MCF 10A (cell line): ENCODE measurements at regions not wholly inside any gene's neighbourhood (a gene's known extent, or its start where the extent isn't known, plus 50 kb on each side); places are given as distances from the start of the nearest gene placed in this dataset.
"Not testable (repeated sequence)": the region's sequence is repeated elsewhere in the genome, so short reads cannot be mapped to it uniquely, and the experiment has no call there.

Experiments
- BruUV-seq: library from RNA; stranded (reverse); fragments of 400-500 nt; replicated peaks from 2 replicates; lab custom pipeline; 2021; lab: Mats Ljungman, UMichigan
- CTCF ChIA-PET: fragments of 300-600 bp; sonication (Branson Sonifier 250); formaldehyde crosslinking; extraction: SDS; loops from one replicate; lab custom pipeline; 2021; ENCODE audit warnings: antibody characterized with exemption, inconsistent platforms; lab: Yijun Ruan, JAX
- POLR2A ChIA-PET: fragments of 300-600, 350-650 bp; sonication (Branson Sonifier 250); formaldehyde crosslinking; extraction: SDS; loops from one replicate; lab custom pipeline; 2020; ENCODE audit warnings: antibody characterized with exemption, inconsistent platforms; lab: Yijun Ruan, JAX
- DNase-seq: peaks from one replicate; pipeline ENCODE4 v3.0.0-alpha.2; 2018; ENCODE audit not compliant: unreplicated experiment
- H3K27ac Mint-ChIP-seq: one replicate; pipeline ENCODE4 v1.8.0; 2022; ENCODE audit warnings: mild to moderate bottlenecking, low read depth, mixed read lengths; ENCODE audit not compliant: unreplicated experiment
- H3K27me3 Mint-ChIP-seq: one replicate; pipeline ENCODE4 v1.8.0; 2022; ENCODE audit warnings: mixed read lengths; ENCODE audit not compliant: insufficient read depth, unreplicated experiment
- H3K36me3 Mint-ChIP-seq: one replicate; pipeline ENCODE4 v1.8.0; 2022; ENCODE audit warnings: mild to moderate bottlenecking, moderate library complexity, mixed read lengths; ENCODE audit not compliant: insufficient read depth, unreplicated experiment
- H3K4me1 Mint-ChIP-seq: one replicate; pipeline ENCODE4 v1.8.0; 2022; ENCODE audit warnings: mixed read lengths; ENCODE audit not compliant: insufficient read depth, unreplicated experiment
- H3K4me3 Mint-ChIP-seq: one replicate; pipeline ENCODE4 v1.8.0; 2022; ENCODE audit warnings: mild to moderate bottlenecking, moderate library complexity, mixed read lengths; ENCODE audit not compliant: unreplicated experiment
- H3K9me3 Mint-ChIP-seq: one replicate; pipeline ENCODE4 v1.8.0; 2022; ENCODE audit warnings: mixed read lengths; ENCODE audit not compliant: unreplicated experiment
- CTCF ChIP-seq: fragments of 200-600 bp; IDR thresholded peaks from one replicate; pipeline ENCODE4 v1.8.0; 2022; ENCODE audit warnings: antibody characterized with exemption, mild to moderate bottlenecking; ENCODE audit not compliant: unreplicated experiment
- intact Hi-C: fragments of 100-400 bp; cut with micrococcal nuclease; formaldehyde crosslinking; loops from 2 replicates; pipeline ENCODE4 v1.14.1; 2022

GRCh38 chr1:214135886-214136285, 145.1 kb upstream of the SMYD2 start:
- TF ChIP-seq CTCF = no peak
- peaks cover 6% of the 10 kb centered on the region for H3K36me3 Mint-ChIP-seq
- H3K27ac Mint-ChIP-seq = no peak overlapping the region
- CTCF ChIA-PET = interaction anchor here (0.5 to 1.9 kb wide), 8 partner anchors 11 to 492 kb away, joined by 3 to 6 read pairs (median 3); no protein-coding TSS in a partner anchor
- no peak overlapping the region for H3K4me3 Mint-ChIP-seq
- H3K27me3 Mint-ChIP-seq = peaks cover 41% of the 10 kb centered on the region
- BruUV-seq = no TSS peak
- intact Hi-C loops = no loop called here
- POLR2A ChIA-PET = no interaction called here
- H3K9me3 Mint-ChIP-seq = no peaks in the 10 kb centered on the region
- DNase-seq = no peak
- H3K4me1 Mint-ChIP-seq = no peaks in the 10 kb centered on the region

GRCh38 chr1:214136324-214136919, 144.5 kb upstream of the SMYD2 start:
- Mint-ChIP-seq H3K36me3 (peaks cover 6% of the 10 kb centered on the region), H3K9me3 (no peaks in the 10 kb centered on the region), H3K27ac (no peak overlapping the region), H3K27me3 (peaks cover 36% of the 10 kb centered on the region), H3K4me3 (no peak overlapping the region), H3K4me1 (no peaks in the 10 kb centered on the region)
- no peak for TF ChIP-seq CTCF
- ChIA-PET POLR2A (interaction anchor here (1.0 kb wide), 1 partner anchor 122 kb away, joined by 5 read pairs; no protein-coding TSS in a partner anchor), CTCF (interaction anchor here (0.6 to 1.9 kb wide), 8 partner anchors 13 to 1100 kb away, joined by 3 to 6 read pairs (median 4); no protein-coding TSS in a partner anchor)
- no TSS peak for BruUV-seq
- intact Hi-C loops = no loop called here
- no peak for DNase-seq

GRCh38 chr1:214141486-214141885, 139.5 kb upstream of the SMYD2 start:
- no peak overlapping the region for H3K27ac Mint-ChIP-seq
- CTCF ChIA-PET = interaction anchor here (1.4 kb wide), 1 partner anchor 17 kb away, joined by 5 read pairs; no protein-coding TSS in a partner anchor
- POLR2A ChIA-PET = interaction anchor here (0.6 kb wide), 1 partner anchor 442 kb away, joined by 3 read pairs; no protein-coding TSS in a partner anchor
- H3K4me3 Mint-ChIP-seq = no peak overlapping the region
- DNase-seq = no peak
- intact Hi-C loops = no loop called here
- no peaks in the 10 kb centered on the region for H3K27me3 Mint-ChIP-seq
- BruUV-seq = no TSS peak
- peaks cover 6% of the 10 kb centered on the region for H3K36me3 Mint-ChIP-seq
- no peaks in the 10 kb centered on the region for H3K9me3 Mint-ChIP-seq
- H3K4me1 Mint-ChIP-seq = peaks cover 11% of the 10 kb centered on the region
- no peak for TF ChIP-seq CTCF

GRCh38 chr1:214143006-214143992, 137.7 kb upstream of the SMYD2 start:
- Mint-ChIP-seq H3K36me3 (peaks cover 6% of the 10 kb centered on the region), H3K4me3 (no peak overlapping the region), H3K4me1 (peaks cover 14% of the 10 kb centered on the region), H3K9me3 (no peaks in the 10 kb centered on the region), H3K27ac (no peak overlapping the region), H3K27me3 (no peaks in the 10 kb centered on the region)
- intact Hi-C loops = no loop called here
- BruUV-seq = no TSS peak
- ChIA-PET POLR2A (interaction anchor here (1.2 kb wide), 1 partner anchor 12 kb away, joined by 3 read pairs; no protein-coding TSS in a partner anchor), CTCF (interaction anchor here (0.7 to 0.9 kb wide), 2 partner anchors 20 to 409 kb away, joined by 3 to 4 read pairs; no protein-coding TSS in a partner anchor)
- no peak for TF ChIP-seq CTCF
- no peak for DNase-seq

- intact Hi-C loops, H3K4me3 Mint-ChIP-seq, H3K36me3 Mint-ChIP-seq, H3K27me3 Mint-ChIP-seq, BruUV-seq, DNase-seq, H3K9me3 Mint-ChIP-seq: not testable (repeated sequence)
- Mint-ChIP-seq H3K27ac (peak overlapping the region; percentile 6), H3K4me1 (peaks cover 14% of the 10 kb centered on the region)
- CTCF ChIA-PET = interaction anchor here (0.6 to 1.3 kb wide), 5 partner anchors 8 to 961 kb away, joined by 3 to 7 read pairs (median 3); no protein-coding TSS in a partner anchor
- POLR2A ChIA-PET = interaction anchor here (0.7 kb wide), 1 partner anchor 173 kb away, joined by 3 read pairs; no protein-coding TSS in a partner anchor
Measured at GRCh38 chr1:214144521-214144920, 136.4 kb upstream of the SMYD2 start.
